ENCODE measurements at regions not wholly inside any gene's neighbourhood (a gene's known extent, or its start where the extent isn't known, plus 50 kb on each side); places are given as distances from the start of the nearest gene placed in this dataset.

DNA sequence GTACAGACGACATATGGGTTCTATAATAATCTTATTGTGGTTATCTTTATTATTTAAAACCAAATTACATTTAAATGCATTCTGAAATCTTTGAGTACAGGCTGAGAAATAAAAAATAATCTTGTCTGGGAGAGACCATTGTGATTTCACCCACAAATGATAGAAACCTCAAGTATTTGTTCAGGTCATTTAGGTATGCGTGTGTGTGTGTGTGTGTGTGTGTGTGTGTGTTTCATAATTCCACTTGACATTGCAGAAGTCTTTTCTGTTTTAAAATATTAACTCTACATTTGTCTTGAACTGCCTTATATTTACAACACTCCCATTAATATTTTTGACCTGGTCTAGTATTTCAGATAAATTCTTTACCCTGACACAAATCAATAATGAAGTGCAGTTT is 126.9 kb downstream of the SPRY2 start:
- TF ChIP-seq YY1 (IDR thresholded peaks at IDR 0.05; ENCODE audit: insufficient read depth, insufficient read length), result no peak
- TF ChIP-seq ZNF274 (IDR thresholded peaks at IDR 0.05; ENCODE audit: low read depth, low read length), result no peak
- TF ChIP-seq SUZ12 (IDR thresholded peaks at IDR 0.05; ENCODE audit: extremely low read depth, insufficient read depth, insufficient read length), result no peak
